ENCODE measurements at regions not wholly inside any gene's neighbourhood (a gene's known extent, or its start where the extent isn't known, plus 50 kb on each side); places are given as distances from the start of the nearest gene placed in this dataset.

DNA sequence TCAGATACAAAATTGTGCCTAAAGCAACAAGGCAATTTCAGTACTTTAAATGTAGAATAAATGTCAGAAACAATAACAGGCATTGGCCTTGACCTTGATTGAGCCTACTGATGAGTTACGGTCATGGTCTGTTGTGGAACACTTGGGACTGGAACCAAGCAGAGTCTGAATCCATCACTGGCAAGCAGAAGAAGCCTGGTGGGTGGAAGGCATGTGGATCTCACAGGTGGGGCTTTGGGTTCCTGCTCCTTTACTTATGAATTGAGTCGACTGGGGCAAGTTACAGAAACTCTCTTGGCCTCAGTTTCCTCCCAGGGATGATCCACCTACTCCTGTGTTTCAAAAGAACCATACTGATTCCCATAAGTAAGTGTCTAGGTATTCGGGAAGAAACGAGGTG, 102.3 kb downstream of the KCNF1 start:
- TF ChIP-seq POLR2A (IDR thresholded peaks at IDR 0.05; ENCODE audit: low read depth, low read length) (no peak), EZH2 (IDR thresholded peaks at IDR 0.05; ENCODE audit: borderline replicate concordance, low read depth, low read length, severe bottlenecking) (no peak), MYC (IDR thresholded peaks at IDR 0.05; ENCODE audit: low read depth, low read length) (no peak), POLR2AphosphoS5 (IDR thresholded peaks at IDR 0.05; ENCODE audit: insufficient read depth, low read depth, low read length) (no peak), FOS (IDR thresholded peaks at IDR 0.05; ENCODE audit: borderline replicate concordance, insufficient read depth, low read length) (no peak), JUN (IDR thresholded peaks at IDR 0.05; ENCODE audit: borderline replicate concordance, insufficient read depth, insufficient read length, low read depth) (no peak), GATA2 (IDR thresholded peaks at IDR 0.05; ENCODE audit: insufficient read depth, insufficient read length, low read depth, low read length) (no peak)
- TF ChIP-seq, protein P1, sequence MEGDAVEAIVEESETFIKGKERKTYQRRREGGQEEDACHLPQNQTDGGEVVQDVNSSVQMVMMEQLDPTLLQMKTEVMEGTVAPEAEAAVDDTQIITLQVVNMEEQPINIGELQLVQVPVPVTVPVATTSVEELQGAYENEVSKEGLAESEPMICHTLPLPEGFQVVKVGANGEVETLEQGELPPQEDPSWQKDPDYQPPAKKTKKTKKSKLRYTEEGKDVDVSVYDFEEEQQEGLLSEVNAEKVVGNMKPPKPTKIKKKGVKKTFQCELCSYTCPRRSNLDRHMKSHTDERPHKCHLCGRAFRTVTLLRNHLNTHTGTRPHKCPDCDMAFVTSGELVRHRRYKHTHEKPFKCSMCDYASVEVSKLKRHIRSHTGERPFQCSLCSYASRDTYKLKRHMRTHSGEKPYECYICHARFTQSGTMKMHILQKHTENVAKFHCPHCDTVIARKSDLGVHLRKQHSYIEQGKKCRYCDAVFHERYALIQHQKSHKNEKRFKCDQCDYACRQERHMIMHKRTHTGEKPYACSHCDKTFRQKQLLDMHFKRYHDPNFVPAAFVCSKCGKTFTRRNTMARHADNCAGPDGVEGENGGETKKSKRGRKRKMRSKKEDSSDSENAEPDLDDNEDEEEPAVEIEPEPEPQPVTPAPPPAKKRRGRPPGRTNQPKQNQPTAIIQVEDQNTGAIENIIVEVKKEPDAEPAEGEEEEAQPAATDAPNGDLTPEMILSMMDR (IDR thresholded peaks at IDR 0.05; ENCODE audit: extremely low read depth in 1 of 2, insufficient read depth in 1 of 2, low read depth in 1 of 2, low read length in 2 of 2) = no peak
- TF ChIP-seq, protein P2, sequence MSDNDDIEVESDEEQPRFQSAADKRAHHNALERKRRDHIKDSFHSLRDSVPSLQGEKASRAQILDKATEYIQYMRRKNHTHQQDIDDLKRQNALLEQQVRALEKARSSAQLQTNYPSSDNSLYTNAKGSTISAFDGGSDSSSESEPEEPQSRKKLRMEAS (IDR thresholded peaks at IDR 0.05; ENCODE audit: insufficient read depth, insufficient read length) = no peak
